HepG2 (cell line): ENCODE measurements at regions not wholly inside any gene's neighbourhood (a gene's known extent, or its start where the extent isn't known, plus 50 kb on each side); places are given as distances from the start of the nearest gene placed in this dataset.

Experiments used
- ATF2 ChIP-seq: sonication (generic); formaldehyde crosslinking; IDR thresholded peaks from 2 replicates; pipeline ENCODE4 v1.4.0; 2020; ENCODE audit warnings: missing genetic modification reagents
- ATF3 ChIP-seq: sonication (generic); formaldehyde crosslinking; IDR thresholded peaks from 2 replicates; pipeline ENCODE4 v1.4.0; 2020; ENCODE audit warnings: missing genetic modification reagents
- DPF2 ChIP-seq: sonication (generic); formaldehyde crosslinking; IDR thresholded peaks from 2 replicates; pipeline ENCODE4 v1.4.0; 2020; ENCODE audit warnings: mild to moderate bottlenecking, low read depth, missing genetic modification reagents, borderline replicate concordance
- FOXA3 ChIP-seq: IDR thresholded peaks from 2 replicates; pipeline ENCODE4 v1.6.1; 2016; ENCODE audit warnings: missing genetic modification reagents, missing compliant biosample characterization
- FOXK1 ChIP-seq: sonication (generic); formaldehyde crosslinking; IDR thresholded peaks from 2 replicates; pipeline ENCODE4 v1.4.0; 2020; ENCODE audit warnings: low read depth, missing genetic modification reagents, borderline replicate concordance
- FOXK2 ChIP-seq: fragments of 450-650 bp; IDR thresholded peaks from 2 replicates; pipeline ENCODE4 v1.6.1; 2016
- FOXO1 ChIP-seq: sonication (generic); formaldehyde crosslinking; IDR thresholded peaks from 2 replicates; pipeline ENCODE4 v1.4.0; 2020; ENCODE audit warnings: missing genetic modification reagents
- HMG20A ChIP-seq: IDR thresholded peaks from 2 replicates; pipeline ENCODE4 v1.6.1; 2016; ENCODE audit warnings: borderline replicate concordance
- KAT2B ChIP-seq: fragments of 150-350 bp; IDR thresholded peaks from 2 replicates; pipeline ENCODE4 v1.6.1; 2014; ENCODE audit warnings: low read depth, low read length, borderline replicate concordance
- KAT8 ChIP-seq: IDR thresholded peaks from 2 replicates; pipeline ENCODE4 v1.6.1; 2016; ENCODE audit warnings: missing genetic modification reagents, missing compliant biosample characterization
- LCORL ChIP-seq, 2 experiments: fragments of 450-650 bp in 1 of 2; sonication (generic) in 1 of 2; formaldehyde crosslinking in 1 of 2; IDR thresholded peaks; 2 replicates each; pipeline versions ENCODE4 v1.5.0 to v1.6.1; 2017 to 2020; ENCODE audit warnings: antibody characterized with exemption in 1 of 2, missing genetic modification reagents in 1 of 2
- MEIS2 ChIP-seq: sonication (generic); formaldehyde crosslinking; IDR thresholded peaks from 2 replicates; pipeline ENCODE4 v1.9.0; 2021; ENCODE audit warnings: mild to moderate bottlenecking, missing genetic modification reagents
- MLX ChIP-seq: IDR thresholded peaks from 2 replicates; pipeline ENCODE4 v1.6.1; 2016
- NR2C2 ChIP-seq: sonication (generic); formaldehyde crosslinking; IDR thresholded peaks from 2 replicates; pipeline ENCODE4 v1.4.0; 2020; ENCODE audit warnings: missing genetic modification reagents, mild to moderate bottlenecking, moderate library complexity, borderline replicate concordance
- NR2F6 ChIP-seq, 2 experiments: IDR thresholded peaks; 2 replicates each; pipeline ENCODE4 v1.6.1; 2016; ENCODE audit warnings: antibody characterized with exemption in 1 of 2, mild to moderate bottlenecking in 1 of 2
- PHF8 ChIP-seq: sonication (generic); formaldehyde crosslinking; IDR thresholded peaks from 2 replicates; pipeline ENCODE4 v1.5.0; 2020; ENCODE audit warnings: missing genetic modification reagents
- PLRG1 ChIP-seq: fragments of 450-650 bp; conservative IDR thresholded peaks from 2 replicates; pipeline ENCODE4 v1.6.1; 2016
- RBFOX2 ChIP-seq: fragments of 200-400 bp; formaldehyde crosslinking; IDR thresholded peaks from 2 replicates; pipeline ENCODE4 v1.6.1; 2017; ENCODE audit warnings: low read depth, mild to moderate bottlenecking, low read length
- SNAI1 ChIP-seq: sonication (generic); formaldehyde crosslinking; IDR thresholded peaks from 2 replicates; pipeline ENCODE4 v1.5.0; 2020; ENCODE audit warnings: mild to moderate bottlenecking, missing genetic modification reagents, borderline replicate concordance
- SOX6 ChIP-seq, 2 experiments: fragments of 450-650 bp in 1 of 2; sonication (generic) in 1 of 2; formaldehyde crosslinking in 1 of 2; IDR thresholded peaks; 2 replicates each; pipeline versions ENCODE4 v1.4.0 to v1.6.1; 2017 to 2020; ENCODE audit warnings: antibody characterized with exemption in 1 of 2, mild to moderate bottlenecking in 1 of 2, missing genetic modification reagents in 1 of 2
- SRF ChIP-seq: IDR thresholded peaks from 2 replicates; pipeline ENCODE4 v1.6.1; 2011; ENCODE audit warnings: mild to moderate bottlenecking, low read depth, low read length, moderate library complexity
- SUZ12 ChIP-seq: fragments of 150-350 bp; IDR thresholded peaks from 2 replicates; pipeline ENCODE4 v1.6.1; 2014; ENCODE audit warnings: low read depth, low read length
- TARDBP ChIP-seq: sonication (generic); formaldehyde crosslinking; IDR thresholded peaks from 2 replicates; pipeline ENCODE4 v1.8.0; 2022; ENCODE audit warnings: mild to moderate bottlenecking, missing genetic modification reagents
- TBX3 ChIP-seq: fragments of 450-650 bp; IDR thresholded peaks from 2 replicates; pipeline ENCODE4 v1.6.1; 2017; ENCODE audit warnings: antibody characterized with exemption, mild to moderate bottlenecking, inconsistent platforms, borderline replicate concordance
- TCF7 ChIP-seq: sonication (generic); IDR thresholded peaks from 2 replicates; pipeline ENCODE4 v1.6.1; 2016; ENCODE audit warnings: antibody characterized with exemption, low read depth
- ZBTB21 ChIP-seq: sonication (generic); formaldehyde crosslinking; IDR thresholded peaks from 2 replicates; pipeline ENCODE4 v1.4.0; 2020; ENCODE audit warnings: missing genetic modification reagents
- ZFP37 ChIP-seq: sonication (generic); formaldehyde crosslinking; IDR thresholded peaks from 2 replicates; pipeline ENCODE4 v1.4.0; 2020; ENCODE audit warnings: missing genetic modification reagents, borderline replicate concordance
- ZNF121 ChIP-seq: sonication (generic); formaldehyde crosslinking; IDR thresholded peaks from 2 replicates; pipeline ENCODE4 v1.5.0; 2020; ENCODE audit warnings: mild to moderate bottlenecking, missing genetic modification reagents
- ZNF234 ChIP-seq: sonication (generic); formaldehyde crosslinking; conservative IDR thresholded peaks from 2 replicates; pipeline ENCODE4 v1.5.1; 2020; ENCODE audit warnings: mild to moderate bottlenecking, missing genetic modification reagents
- ZNF343 ChIP-seq: sonication (generic); formaldehyde crosslinking; IDR thresholded peaks from 2 replicates; pipeline ENCODE4 v1.4.0; 2020; ENCODE audit warnings: mild to moderate bottlenecking, missing genetic modification reagents
- ZNF788 ChIP-seq: sonication (generic); formaldehyde crosslinking; IDR thresholded peaks from 2 replicates; pipeline ENCODE4 v1.5.0; 2020; ENCODE audit warnings: mild to moderate bottlenecking, missing genetic modification reagents, borderline replicate concordance
- ZNF792 ChIP-seq: IDR thresholded peaks from 2 replicates; pipeline ENCODE4 v1.6.1; 2016

GRCh38 chr10:53006663-53007526 lies 234.3 kb upstream of the MBL2 start (continued):
- TF ChIP-seq ATF3 (peak; percentile 43; the same call in 1 of the 2 replicates), KAT2B (no peak), TBX3 (peak; percentile 90), SUZ12 (no peak), RBFOX2 (no peak), FOXK1 (peak; percentile 75; the same call in 1 of the 2 replicates), ATF2 (CRISPR knock-in tag) (peak; percentile 44; the same call in 1 of the 2 replicates), MLX (CRISPR knock-in tag) (peak; percentile 94), LCORL (IDR thresholded peaks at IDR 0.05) (peak; percentile 71), LCORL (CRISPR knock-in tag; IDR thresholded peaks at IDR 0.05) (no peak), ZNF121 (CRISPR knock-in tag) (no peak), ZNF792 (CRISPR knock-in tag) (0 out of 2 replicates have a peak, but pooled peaks have one; percentile 48), TARDBP (CRISPR knock-in tag) (0 out of 2 replicates have a peak, but pooled peaks have one; percentile 53), PHF8 (CRISPR knock-in tag) (no peak), DPF2 (CRISPR knock-in tag) (0 out of 2 replicates have a peak, but pooled peaks have one; percentile 48), SRF (no peak), SNAI1 (CRISPR knock-in tag) (no peak), PLRG1 (no peak), SOX6 (IDR thresholded peaks at IDR 0.05) (no peak), SOX6 (CRISPR knock-in tag; IDR thresholded peaks at IDR 0.05) (peak; percentile 93), HMG20A (CRISPR knock-in tag) (peak; percentile 79), FOXO1 (peak; percentile 73; the same call in 1 of the 2 replicates), KAT8 (CRISPR knock-in tag) (peak; percentile 69), ZNF788 (no peak), ZNF234 (CRISPR knock-in tag) (no peak), TCF7 (peak; percentile 66), FOXK2 (peak; percentile 55; the same call in 1 of the 2 replicates), ZNF343 (CRISPR knock-in tag) (no peak), MEIS2 (CRISPR knock-in tag) (no peak), FOXA3 (CRISPR knock-in tag) (peak; percentile 97), ZFP37 (CRISPR knock-in tag) (no peak), NR2C2 (CRISPR knock-in tag) (no peak), NR2F6 (IDR thresholded peaks at IDR 0.05) (peak; percentile 73), NR2F6 (CRISPR knock-in tag; IDR thresholded peaks at IDR 0.05) (peak; percentile 58), ZBTB21 (no peak)
